Stimulated activated CD8-positive, alpha-beta memory T cell treated with anti-CD3 and anti-CD28 coated beads, Interleukin-15, amount 100 ng/mL, for 4 hours (primary cell): ENCODE measurements at regions not wholly inside any gene's neighbourhood (a gene's known extent, or its start where the extent isn't known, plus 50 kb on each side); places are given as distances from the start of the nearest gene placed in this dataset.

Experiments
- DNase-seq, 2 donors: peaks; one replicate each; pipeline ENCODE4 v3.0.0-alpha.2; 2020; ENCODE audit warnings: low read depth in 2 of 2

DNA sequence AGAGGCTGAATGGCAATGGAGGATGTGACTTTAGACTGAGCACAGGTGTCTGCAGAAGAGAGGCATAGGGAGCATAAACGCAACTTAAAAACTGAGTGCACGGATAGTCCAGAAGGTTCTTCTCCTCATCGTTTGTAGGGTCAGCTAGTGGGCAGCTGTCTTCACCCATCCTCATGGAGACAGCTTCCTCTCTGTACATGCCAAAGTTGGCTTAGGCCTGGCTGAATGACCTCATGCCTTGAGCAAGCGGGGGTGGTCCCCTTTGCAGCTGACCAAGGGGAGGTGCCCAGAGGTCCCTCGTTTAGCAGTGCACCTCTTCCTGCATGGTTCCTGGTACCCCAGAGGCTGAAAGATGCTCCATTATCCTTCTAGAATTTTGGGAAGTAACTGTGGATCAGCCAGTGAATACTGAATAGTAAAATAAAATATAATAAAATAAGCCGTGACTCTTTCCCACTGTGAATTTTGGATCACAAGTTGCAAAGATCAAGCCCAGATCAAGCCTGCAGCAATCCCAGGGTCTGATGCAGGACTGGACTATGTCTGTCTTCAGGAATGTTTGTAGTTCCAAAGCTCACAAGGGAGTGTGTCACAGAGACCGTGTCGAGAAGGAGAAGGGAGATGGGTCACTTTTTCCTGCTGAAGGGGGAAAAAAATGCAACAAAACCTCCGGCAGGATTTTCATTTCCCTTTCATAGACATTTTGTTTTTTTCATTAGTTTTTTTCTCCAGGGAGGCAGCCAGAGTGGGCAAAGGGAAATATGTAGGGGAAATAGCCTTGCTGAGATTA is 295.3 kb upstream of the MKI67 start:
- no peak for DNase-seq

DNA sequence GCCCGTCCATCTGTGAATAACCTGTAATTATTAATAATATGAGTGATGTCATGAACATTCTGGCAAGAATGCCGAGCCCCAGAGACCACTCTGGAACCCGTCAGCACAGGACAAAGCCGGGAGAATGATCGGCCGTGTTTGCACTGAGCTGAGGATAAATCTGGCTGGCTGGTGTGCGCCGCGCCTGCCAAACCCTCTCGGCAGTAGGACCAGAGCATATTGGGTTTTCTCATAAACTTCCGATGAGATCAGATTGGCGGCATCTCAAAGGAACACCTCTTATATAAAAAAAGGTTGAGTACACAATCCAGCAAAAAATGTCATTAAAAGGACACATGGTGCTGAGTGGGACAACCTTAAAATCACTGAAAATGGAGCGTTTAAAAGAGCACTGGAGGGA is 296.0 kb upstream of the MKI67 start:
- no peak for DNase-seq

DNA sequence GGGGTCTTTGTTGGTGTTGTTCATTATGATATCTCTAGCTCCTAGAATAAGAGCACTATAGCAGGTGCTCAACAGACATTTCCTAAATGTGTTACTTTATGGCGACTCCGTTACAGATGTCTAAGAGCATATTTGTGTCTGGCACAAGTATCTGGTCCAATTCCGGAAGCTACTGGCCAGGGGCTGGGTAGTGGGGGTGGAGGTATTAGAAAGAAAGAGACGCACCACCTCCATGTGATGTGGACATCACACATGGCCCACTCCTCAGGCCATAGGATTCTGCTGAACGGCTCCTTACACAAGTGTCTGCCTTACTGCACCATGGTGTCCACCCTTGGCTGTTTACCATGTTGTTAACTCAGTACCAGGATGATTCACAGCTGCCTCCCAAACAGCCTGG is 296.8 kb upstream of the MKI67 start:
- DNase-seq = no peak

DNA sequence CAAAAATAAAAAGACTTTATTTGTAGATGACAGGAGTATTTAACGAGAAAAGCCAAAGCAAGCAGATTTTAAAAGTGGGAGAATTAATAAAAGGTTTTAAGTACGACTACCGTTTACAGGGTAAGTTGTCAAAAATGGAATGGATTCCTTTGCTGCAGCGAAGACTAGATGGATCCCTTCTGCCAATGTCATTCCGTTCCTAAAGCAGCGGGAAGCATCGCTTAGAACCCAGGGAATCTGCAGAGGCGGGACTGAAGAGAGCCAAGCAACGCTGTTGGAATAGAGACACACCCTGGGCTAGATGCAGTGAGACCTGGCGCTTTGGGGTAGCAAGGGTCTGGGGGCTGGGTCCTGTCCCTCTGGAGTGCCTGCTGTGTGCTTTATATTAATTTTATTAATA is 303.1 kb upstream of the MKI67 start:
- DNase-seq = no peak

DNA sequence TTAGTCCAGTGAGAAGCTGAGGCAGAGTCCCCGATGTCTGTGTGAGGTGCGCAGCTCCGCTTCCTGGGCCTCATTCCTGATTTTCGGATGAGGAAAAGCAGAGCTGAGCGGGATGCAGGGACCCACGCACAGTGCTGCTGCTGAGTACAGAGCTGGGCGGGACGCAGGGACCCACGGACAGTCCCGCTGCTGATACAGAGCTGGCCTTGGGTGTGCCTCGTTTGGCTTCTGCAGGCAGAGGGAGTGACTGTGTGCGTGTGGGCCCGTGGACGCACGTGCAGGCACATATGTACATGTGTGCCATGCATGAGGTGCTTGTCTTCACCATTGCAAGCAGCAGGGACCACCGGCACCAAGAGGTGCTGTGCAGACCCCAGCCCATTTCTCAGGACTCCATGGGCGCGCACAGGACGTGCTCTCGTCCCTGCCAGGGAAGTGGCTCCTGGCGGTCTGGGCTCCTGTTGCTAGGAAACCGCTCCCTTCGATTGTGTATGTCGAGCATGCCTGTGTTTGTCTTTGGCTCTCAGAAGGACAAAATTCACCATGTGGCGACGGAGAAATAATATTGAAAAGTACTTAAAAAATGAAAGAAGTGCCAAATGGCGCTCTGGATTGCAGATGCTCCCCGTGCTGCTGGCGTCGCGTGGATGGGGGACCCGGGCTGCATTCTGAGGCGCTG is 303.8 kb upstream of the MKI67 start:
- no peak for DNase-seq

DNA sequence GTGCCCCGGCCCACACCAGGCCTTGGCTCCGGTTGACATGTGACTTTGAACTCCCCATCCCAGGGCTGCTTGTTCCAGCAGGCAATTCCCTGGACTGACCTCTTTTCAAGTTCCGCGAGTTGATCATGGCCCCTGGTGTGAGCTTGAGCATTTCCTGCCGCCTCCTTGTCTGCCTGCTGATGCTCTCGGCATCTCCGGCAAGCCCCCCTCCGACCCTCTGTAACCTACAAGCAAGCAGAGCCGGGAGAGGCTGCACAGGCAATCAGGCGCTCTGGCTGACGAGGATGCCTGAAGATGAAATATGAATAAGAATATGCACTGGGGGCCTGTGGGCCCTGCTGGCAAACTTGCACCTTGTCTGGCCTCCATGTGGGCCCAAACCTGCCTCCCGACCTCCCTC is 304.9 kb upstream of the MKI67 start:
- no peak for DNase-seq

DNA sequence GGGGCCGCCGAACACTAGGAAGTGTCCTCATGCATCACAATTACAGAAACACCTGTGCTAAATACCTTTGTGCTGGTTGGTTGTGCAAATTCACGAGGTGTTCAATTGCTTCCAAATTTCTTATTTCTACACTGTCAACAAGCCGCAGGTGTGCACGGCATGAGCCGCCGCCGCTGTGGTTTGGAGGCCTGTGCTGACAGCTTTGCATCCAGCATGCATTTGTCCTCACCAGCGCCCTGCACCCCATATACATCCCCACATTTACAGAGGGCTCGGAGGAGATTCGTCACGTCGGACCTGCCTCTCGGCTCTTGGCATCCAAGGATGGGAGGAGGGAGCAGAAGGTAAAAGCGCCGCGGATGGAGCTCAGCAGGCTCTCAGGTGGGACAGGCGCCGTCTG is 305.3 kb upstream of the MKI67 start:
- no peak for DNase-seq

DNA sequence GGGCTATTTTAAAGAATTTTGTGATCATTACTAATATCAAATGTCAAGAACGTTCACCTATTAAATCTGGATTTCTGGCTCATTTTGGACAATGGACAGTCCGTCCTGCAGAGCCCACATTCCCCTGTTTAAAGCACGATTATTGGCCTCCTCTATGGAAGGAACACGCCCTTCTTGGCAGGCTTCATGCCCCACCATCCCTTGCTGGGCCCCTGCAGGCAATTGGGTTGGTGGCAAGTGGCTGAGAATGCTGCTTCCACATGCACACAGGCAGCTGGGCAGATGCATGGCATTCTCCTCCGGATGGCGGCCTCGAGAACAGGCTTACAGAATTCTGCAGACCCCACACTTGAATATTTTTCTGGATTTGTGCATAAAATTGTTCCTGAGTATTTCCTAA is 305.8 kb upstream of the MKI67 start:
- DNase-seq = no peak

DNA sequence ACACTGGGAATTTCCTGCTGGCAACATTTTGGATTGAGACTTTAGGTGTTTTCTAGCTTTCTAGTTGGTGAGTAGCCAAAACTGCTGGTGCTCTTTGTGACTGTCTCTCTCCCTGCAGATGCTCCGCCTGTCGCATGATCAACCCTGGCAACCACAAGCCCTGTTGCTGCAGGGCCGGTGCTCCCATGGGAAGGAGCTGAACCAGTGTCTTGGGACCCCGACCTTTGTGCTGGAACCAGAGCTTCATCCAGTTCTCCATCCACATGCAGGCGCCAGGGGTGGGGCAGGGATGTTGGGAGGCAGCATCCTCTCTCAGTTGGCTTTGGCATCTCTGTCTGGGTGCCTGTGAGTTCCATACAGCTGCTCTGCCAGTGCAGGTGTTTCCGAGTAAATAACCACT is 306.2 kb upstream of the MKI67 start:
- no peak for DNase-seq

DNA sequence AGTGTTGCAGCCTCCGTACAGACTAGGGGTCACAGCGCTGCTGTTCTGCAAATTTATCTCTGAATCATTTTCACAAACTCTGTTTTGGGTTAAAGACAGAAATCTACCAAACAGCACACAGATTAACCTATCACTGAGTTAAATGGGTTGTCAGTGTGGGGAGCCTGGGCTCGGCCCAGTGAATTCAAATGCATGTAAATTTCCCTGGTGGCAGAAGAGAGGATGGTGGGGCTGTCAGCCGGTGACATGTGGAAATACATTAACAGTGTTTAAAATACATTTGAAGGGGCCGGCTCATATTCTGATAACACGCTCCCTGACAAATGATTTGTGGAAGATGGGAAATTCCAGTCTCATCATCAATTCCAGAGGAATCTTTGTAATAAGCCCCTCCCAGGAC is 309.6 kb upstream of the MKI67 start:
- no peak for DNase-seq

DNA sequence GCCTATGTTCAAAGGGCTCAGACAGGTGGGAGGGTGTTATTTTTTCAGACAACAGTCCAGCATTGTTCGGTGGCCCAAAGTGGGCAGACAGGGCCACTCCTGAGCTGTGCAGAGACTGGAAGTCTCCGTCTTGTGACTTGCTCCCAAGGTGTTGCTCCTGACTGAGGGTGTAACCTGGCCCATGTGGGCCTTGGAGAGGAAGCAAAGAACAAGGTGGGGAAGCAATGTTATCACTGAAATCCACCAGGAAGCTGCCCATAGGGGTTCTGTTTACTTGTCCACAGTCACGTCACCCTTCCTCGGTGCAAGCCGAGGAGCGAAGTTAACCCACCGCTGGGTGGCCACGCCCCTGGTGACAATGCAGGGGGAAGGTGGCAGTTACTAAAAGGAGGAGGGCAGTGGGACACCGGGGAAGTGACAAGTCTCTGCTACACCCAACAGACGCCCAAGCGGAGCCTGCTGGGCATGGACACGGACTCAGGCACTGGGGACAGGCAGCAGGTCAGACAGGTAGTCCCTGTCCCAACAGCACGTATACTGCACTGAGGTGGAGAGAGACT is 311.6 kb upstream of the MKI67 start:
- DNase-seq = no peak

DNA sequence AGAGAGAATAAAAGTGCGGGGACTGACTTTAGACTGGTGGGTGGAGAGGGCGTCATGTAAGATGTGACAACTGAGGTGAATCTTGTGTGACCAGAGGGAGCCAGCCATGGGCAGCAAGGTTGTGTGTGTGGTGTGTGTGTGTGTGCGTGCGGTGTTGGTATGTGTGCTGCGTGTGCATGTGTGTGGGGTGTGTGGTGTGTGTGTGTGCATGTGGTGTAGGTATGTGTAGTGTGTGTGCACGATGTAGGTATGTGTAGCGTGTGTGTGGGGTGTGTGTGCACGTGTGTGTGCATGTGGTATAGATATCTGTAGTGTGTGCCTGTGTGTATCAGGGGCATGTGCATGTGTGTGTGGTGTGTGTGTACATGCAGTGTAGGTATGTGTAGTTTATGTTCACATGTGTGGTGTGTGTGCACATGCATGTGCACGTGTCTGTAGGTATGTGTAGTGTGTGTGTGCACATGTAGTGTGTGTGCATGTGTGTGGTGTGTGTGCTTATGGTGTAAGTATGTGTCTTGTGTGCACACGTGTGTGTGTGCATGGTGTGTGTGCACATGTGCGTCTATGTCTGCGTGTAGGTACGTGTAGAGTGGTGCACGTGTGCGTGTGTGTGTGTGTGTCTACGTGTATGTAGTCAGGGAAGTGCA is 312.3 kb upstream of the MKI67 start:
- DNase-seq = no peak

DNA sequence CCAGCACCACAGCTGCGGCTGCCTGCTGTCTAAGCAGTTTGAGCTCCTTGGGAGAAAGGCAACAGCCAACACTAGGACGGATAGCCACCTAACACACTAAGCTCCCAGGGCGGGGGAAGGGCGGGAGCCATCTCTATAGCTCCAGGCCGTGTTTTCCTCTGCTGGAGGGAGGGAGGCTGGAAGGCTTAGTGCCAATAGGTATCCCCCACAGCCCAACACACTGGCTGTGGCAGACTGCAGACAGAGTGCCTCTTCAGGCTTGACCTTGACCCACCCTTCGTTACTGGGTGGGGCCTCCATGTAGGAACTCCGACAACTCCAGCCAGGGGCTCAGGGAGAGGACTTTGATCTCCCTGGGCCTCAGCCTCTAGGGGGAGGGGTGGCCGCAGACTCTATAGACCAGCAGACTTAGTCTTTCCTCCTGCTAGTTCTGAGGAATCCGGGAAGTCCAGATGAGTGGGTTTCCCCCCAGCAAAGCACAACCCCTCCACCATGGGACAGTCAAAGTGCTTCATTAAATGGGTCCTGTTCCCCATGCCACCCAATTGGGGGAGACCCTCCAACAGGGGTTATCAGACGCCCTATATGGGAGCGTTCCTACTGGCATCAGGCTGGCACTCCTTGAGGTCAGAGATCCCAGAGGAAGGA is 314.4 kb upstream of the MKI67 start:
- DNase-seq = no peak

DNA sequence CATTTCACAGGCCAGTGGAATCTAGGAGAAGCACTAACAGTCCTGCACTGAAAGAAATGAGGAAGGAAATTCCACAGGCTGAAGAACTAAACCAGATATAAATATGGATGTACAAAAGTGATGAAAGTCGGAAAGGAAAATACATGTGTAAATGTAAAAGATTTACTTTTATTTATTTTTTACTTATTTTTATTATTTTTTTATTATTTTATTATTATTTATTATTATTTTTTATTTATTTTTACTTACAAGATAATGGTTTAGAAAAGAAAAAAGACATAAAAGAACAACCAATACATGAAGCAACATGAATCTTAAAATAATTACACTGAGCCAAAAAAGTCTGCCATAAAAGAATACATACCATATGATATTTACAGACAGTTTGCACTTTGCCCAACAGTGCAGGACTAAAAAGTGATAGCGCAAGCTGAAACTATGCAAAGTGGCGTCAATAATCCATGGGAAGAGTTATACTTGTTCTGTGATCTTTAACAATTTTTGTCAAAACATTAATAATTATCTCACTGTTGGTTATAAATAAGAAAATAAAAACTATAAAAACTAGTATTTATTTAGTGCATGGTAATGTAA is 317.8 kb upstream of the MKI67 start:
- DNase-seq = no peak

DNA sequence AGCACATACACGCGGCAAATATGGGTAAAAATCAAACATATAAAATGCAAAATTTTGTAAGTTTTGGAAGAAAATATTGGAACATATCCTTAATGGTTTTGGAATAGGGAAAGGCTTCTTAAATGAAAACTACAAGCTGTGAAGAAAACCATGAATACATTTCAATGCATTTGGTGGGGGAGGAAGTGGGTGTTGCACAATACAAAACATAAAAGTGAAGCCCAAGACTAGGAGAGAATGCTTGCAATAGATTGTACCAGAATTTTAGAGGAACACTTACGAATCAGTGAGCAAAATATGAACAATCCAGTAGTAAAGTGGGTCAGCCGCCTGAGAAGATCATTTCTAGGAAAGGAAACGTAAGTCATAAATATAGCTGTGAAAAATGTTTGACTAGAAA is 322.6 kb upstream of the MKI67 start:
- no peak for DNase-seq

DNA sequence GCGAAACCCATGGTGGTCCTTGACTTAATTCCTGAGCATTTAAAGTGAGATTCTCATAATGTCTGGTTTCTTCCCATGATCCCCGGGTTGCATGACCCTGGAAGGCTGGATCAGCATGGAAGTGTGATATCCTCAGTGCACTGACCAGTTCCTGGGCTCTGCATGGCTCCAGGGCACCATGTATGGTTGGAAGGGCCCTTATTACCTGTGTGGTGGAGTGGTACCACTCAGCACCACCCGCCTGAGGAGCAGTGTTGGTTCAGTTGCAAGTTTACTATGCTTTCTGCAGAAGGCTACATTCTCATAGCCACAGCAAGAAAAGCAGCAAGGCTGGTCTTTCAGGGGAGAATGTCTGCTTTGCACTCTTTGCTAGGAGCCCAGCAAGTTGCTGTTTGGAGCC is 325.7 kb upstream of the MKI67 start:
- DNase-seq = no peak

DNA sequence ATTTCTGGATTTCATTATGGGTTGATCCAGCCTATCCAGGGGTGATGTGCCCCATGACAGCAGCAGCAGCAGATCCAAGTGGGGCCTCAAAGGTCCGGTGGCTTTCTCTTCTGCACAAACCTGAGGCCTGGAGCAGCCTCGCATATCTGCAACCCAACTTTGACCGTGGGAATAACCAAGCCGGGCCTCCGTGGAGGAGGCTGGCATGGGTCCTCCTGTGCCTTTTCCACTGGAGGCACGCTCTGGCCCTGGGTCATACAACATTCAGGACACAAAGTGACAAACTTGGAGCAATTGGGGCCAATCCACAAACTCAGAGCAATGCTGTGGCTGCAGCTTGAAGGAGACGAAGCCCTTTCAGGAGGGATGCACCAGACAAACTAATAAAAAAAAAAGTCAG is 330.0 kb upstream of the MKI67 start:
- DNase-seq = no peak

DNA sequence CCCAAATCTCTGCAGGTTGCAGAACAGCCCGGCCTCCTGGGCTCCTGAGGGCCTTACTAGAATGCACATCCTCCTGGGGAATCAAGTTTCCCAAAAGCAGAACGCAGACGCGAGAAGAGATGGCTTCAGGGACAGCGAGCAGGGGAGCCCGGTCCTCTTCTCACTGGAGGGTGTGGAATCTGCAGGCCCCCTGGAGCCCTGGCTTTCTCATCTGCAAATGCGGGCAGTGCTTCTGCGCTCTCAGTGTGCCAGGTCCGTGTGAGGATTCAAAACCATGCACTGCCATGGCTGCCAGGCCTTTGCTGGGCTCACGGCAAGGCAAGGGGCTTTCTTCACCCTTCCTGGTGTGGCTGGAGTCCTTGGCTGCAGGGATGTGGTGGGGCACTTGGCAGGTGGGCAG is 330.9 kb upstream of the MKI67 start:
- no peak for DNase-seq

DNA sequence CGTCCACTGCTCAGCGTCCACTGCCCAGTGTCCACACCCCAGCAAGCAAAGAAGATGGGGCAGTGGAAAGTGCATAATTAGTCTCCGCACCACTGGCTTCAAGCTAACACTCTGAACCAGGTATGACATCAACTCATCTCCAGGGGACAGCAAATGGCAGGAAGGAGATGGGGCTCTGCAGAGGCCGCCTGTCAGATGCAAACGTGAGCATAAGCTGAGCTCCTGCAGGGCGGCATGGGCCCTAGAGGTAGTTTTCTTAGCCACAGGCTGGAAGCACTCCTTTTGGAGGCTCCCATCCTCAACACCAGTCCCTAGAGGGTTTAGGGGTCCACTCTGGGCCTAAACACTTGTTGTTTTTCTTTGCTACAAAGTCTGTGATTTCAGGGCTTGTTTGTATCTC is 335.8 kb upstream of the MKI67 start:
- DNase-seq = no peak

DNA sequence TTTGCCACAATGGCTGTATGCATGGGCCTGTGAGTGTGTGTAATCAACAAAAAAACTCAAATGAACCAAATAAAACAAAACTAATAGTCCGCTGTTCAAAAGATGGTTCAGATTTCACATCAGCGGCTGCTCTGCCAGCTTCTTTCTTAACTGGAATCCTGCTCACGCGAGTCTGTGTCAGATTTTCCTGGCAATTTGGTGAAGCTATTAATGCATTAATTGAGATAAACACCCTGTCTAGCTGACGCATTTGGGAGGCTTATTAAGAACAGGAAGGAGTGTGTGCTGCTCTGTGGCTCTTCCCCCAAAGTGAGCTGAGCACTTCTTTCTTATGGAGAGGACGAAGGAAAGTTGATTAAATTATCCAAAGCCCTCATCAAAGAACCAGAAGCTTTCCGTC is 336.6 kb upstream of the MKI67 start:
- no peak for DNase-seq

DNA sequence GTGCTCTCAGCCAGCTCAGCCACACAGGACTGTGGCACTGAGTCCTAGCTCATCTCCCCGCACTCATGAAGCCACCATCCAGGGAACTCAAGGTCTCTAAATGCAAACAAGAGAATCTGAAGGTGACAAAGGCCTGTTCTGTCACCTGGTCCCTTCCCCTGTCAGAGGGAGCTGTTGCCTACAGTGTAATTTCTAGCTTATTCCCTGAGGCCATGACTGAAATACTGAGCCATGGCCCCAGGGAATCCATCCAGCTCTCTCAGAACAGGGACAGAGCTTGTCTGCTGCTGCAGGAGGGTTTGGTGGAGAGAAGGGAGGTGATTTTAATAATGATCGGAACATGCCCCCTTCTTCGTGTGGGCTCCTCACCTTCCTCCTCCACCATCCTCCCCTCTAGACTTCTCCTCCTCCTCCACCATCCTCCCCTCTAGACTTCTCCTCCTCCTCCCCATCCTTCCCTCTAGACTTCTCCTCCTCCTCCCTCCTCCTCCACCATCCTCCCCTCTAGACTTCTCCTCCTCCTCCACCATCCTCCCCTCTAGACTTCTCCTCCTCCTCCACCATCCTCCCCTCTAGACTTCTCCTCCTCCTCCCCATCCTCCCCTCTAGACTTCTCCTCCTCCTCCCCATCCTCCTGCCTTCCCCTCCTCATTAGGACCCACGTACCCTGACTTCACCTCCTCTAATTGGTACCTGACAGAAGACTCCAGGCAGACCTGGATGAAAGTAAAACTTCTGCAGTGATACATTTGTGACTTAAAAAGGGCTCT is 338.0 kb upstream of the MKI67 start:
- peak in 1 of 2 donors; percentile 11 for DNase-seq
